Endothelial cell of umbilical vein (primary cell): ENCODE measurements at regions not wholly inside any gene's neighbourhood (a gene's known extent, or its start where the extent isn't known, plus 50 kb on each side); places are given as distances from the start of the nearest gene placed in this dataset.

Experiments
- BruUV-seq: library from RNA; stranded (reverse); fragments of 400-500 nt; replicated peaks from 2 replicates; lab custom pipeline; 2021; lab: Mats Ljungman, UMichigan
- CTCF ChIA-PET: fragments of 300-600, 350-600 bp; sonication (Branson Sonifier 250); formaldehyde crosslinking; loops from one replicate; lab custom pipeline; 2021; ENCODE audit warnings: antibody characterized with exemption, inconsistent platforms; lab: Charles Lee
- POLR2A ChIA-PET: fragments of 300-600, 350-600 bp; sonication (Branson Sonifier 250); formaldehyde crosslinking; loops from one replicate; lab custom pipeline; 2021; ENCODE audit warnings: antibody characterized with exemption, inconsistent platforms; lab: Charles Lee
- DNase-seq: peaks from one replicate; pipeline ENCODE4 v3.0.0-alpha.2; 2011; ENCODE audit warnings: low read depth, low spot score
- FAIRE-seq: peaks from 2 replicates; lab custom pipeline; 2011; peaks lifted over from hg19 to GRCh38; lab: Jason Lieb, UNC
- H2AFZ ChIP-seq: 2 replicates; pipeline ENCODE4 v1.6.0; 2012; ENCODE audit warnings: low read depth, low read length, control low read depth, inconsistent platforms
- H3K27ac ChIP-seq: 2 replicates; pipeline ENCODE4 v1.5.1; 2011; ENCODE audit warnings: low read depth, mild to moderate bottlenecking, control low read depth, low read length, moderate library complexity; ENCODE audit not compliant: insufficient read depth
- H3K27me3 ChIP-seq, 2 experiments: 2 replicates each; pipeline versions ENCODE4 v1.6.0 to v1.6.1; 2011; ENCODE audit warnings: low read length in 2 of 2, mixed read lengths in 1 of 2; ENCODE audit not compliant: control insufficient read depth in 2 of 2, insufficient read depth in 2 of 2
- H3K36me3 ChIP-seq, 2 experiments: 2 replicates in 1 of 2; 3 replicates in 1 of 2; pipeline ENCODE4 v1.5.1; 2011; ENCODE audit warnings: low read length in 2 of 2, mild to moderate bottlenecking in 1 of 2, moderate library complexity in 1 of 2; ENCODE audit not compliant: control insufficient read depth in 2 of 2, insufficient read depth in 2 of 2; ENCODE audit errors: extremely low read depth in 1 of 2
- H3K4me1 ChIP-seq: 3 replicates; pipeline ENCODE4 v1.5.1; 2011; ENCODE audit warnings: mild to moderate bottlenecking, low read length; ENCODE audit not compliant: control insufficient read depth, insufficient read depth; ENCODE audit errors: extremely low read depth
- H3K4me2 ChIP-seq: 2 replicates; pipeline ENCODE4 v1.6.1; 2011; ENCODE audit warnings: low read length, control low read depth, mixed read lengths; ENCODE audit not compliant: insufficient read depth
- H3K4me3 ChIP-seq, 3 experiments: fragments of 200-600 bp in 1 of 3; sonication (generic), shearing (Covaris generic) in 1 of 3; replicated peaks in 1 of 3; 2 replicates each; pipeline ENCODE4 v1.5.1; 2011 to 2016; ENCODE audit warnings: control low read depth in 3 of 3, low read length in 3 of 3, mild to moderate bottlenecking in 2 of 3, inconsistent platforms in 1 of 3, low read depth in 1 of 3, moderate library complexity in 1 of 3; ENCODE audit not compliant: insufficient read depth in 1 of 3
- H3K79me2 ChIP-seq: 2 replicates; pipeline ENCODE4 v1.6.0; 2012; ENCODE audit warnings: low read length, inconsistent platforms; ENCODE audit not compliant: control insufficient read depth, insufficient read depth
- H3K9ac ChIP-seq: replicated peaks from 2 replicates; pipeline ENCODE3; 2011; ENCODE audit warnings: low read length, control low read depth; ENCODE audit not compliant: insufficient read depth; ENCODE audit errors: extremely low read depth
- H3K9me1 ChIP-seq: replicated peaks from 3 replicates; pipeline ENCODE4 v1.6.0; 2011; ENCODE audit warnings: mild to moderate bottlenecking, low read length; ENCODE audit not compliant: control insufficient read depth, insufficient read depth; ENCODE audit errors: extremely low read depth
- H3K9me3 ChIP-seq: replicated peaks from 2 replicates; pipeline ENCODE4 v1.5.1; 2012; ENCODE audit warnings: low read length, inconsistent platforms; ENCODE audit not compliant: control insufficient read depth, insufficient read depth
- H4K20me1 ChIP-seq: replicated peaks from 2 replicates; pipeline ENCODE3; 2011; ENCODE audit warnings: mild to moderate bottlenecking, low read length; ENCODE audit not compliant: control insufficient read depth, insufficient read depth; ENCODE audit errors: extremely low read depth
- EZH2 ChIP-seq: IDR thresholded peaks from 2 replicates; pipeline ENCODE4 v1.6.1; 2012; ENCODE audit warnings: borderline replicate concordance, low read depth, mild to moderate bottlenecking, moderate library complexity, low read length, inconsistent platforms; ENCODE audit not compliant: severe bottlenecking
- FOS ChIP-seq: IDR thresholded peaks from 2 replicates; pipeline ENCODE4 v1.6.1; 2011; ENCODE audit warnings: mild to moderate bottlenecking, low read length, moderate library complexity, borderline replicate concordance; ENCODE audit not compliant: insufficient read depth
- GATA2 ChIP-seq: IDR thresholded peaks from 2 replicates; pipeline ENCODE4 v1.7.0; 2011; ENCODE audit warnings: low read depth, mild to moderate bottlenecking, moderate library complexity, mixed read lengths, low read length; ENCODE audit not compliant: insufficient read length, insufficient read depth
- JUN ChIP-seq: IDR thresholded peaks from 2 replicates; pipeline ENCODE4 v1.6.1; 2011; ENCODE audit warnings: borderline replicate concordance, low read depth; ENCODE audit not compliant: insufficient read length, insufficient read depth
- MYC ChIP-seq: IDR thresholded peaks from one replicate; pipeline ENCODE4 v1.6.1; 2011; ENCODE audit warnings: mild to moderate bottlenecking, low read depth, low read length
- POLR2A ChIP-seq: IDR thresholded peaks from 2 replicates; pipeline ENCODE4 v1.6.1; 2012; ENCODE audit warnings: low read depth, mild to moderate bottlenecking, control low read depth, low read length
- POLR2AphosphoS5 ChIP-seq: IDR thresholded peaks from 2 replicates; pipeline ENCODE4 v1.6.1; 2012; ENCODE audit warnings: low read depth, mild to moderate bottlenecking, control low read depth, low read length, moderate library complexity; ENCODE audit not compliant: insufficient read depth
- dilution Hi-C: fragments of 300-500 bp; cut with MboI; formaldehyde crosslinking; loops from one replicate; pipeline ENCODE4 v1.15.0; 2019; ENCODE audit warnings: low sequenced_read_pairs; ENCODE audit not compliant: extremely low pct_ligation_motif_present
- intact Hi-C: fragments of 100-400 bp; cut with micrococcal nuclease; formaldehyde crosslinking; loops from one replicate; pipeline ENCODE4 v1.10.0; 2022
- TF ChIP-seq, protein P1 (sequence below), 2 donors: IDR thresholded peaks; 1 replicate in 1 of 2; 2 replicates in 1 of 2; pipeline ENCODE4 v1.5.1; 2011; ENCODE audit warnings: low read length in 2 of 2, mild to moderate bottlenecking in 2 of 2, moderate library complexity in 2 of 2, control low read depth in 1 of 2, inconsistent platforms in 1 of 2, low read depth in 1 of 2; ENCODE audit not compliant: insufficient read depth in 1 of 2; ENCODE audit errors: extremely low read depth in 1 of 2
- TF ChIP-seq, protein P2 (sequence below): IDR thresholded peaks from 2 replicates; pipeline ENCODE4 v1.6.1; 2011; ENCODE audit not compliant: insufficient read depth, insufficient read length

DNA sequence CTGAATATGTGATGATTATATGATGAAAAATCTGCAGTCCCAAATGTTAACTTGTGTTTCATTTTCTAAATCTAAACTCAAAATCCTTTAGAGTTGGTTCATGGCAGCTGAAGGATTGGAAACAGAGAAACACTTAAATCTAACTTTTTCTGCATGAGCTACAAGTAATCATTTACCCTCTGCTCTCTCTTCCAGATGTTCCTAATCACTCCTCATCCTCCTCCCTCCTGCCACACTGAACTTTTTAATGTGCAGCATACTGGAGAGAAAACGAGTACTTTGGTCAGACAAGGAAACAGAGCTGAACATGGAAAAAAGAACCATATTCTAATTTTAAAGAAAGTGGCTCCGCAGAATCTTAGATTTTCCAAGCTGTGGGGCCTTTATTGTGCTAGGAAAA, 321.2 kb upstream of the COL8A1 start:
- H3K27ac ChIP-seq: no peak overlapping the region
- POLR2A ChIA-PET: no interaction called here
- H3K36me3 ChIP-seq: no peaks in the 10 kb centered on the region
- TF ChIP-seq POLR2AphosphoS5 (no peak), GATA2 (no peak), POLR2A (no peak), MYC (no peak), JUN (no peak), FOS (no peak), EZH2 (no peak)
- TF ChIP-seq, protein P1, sequence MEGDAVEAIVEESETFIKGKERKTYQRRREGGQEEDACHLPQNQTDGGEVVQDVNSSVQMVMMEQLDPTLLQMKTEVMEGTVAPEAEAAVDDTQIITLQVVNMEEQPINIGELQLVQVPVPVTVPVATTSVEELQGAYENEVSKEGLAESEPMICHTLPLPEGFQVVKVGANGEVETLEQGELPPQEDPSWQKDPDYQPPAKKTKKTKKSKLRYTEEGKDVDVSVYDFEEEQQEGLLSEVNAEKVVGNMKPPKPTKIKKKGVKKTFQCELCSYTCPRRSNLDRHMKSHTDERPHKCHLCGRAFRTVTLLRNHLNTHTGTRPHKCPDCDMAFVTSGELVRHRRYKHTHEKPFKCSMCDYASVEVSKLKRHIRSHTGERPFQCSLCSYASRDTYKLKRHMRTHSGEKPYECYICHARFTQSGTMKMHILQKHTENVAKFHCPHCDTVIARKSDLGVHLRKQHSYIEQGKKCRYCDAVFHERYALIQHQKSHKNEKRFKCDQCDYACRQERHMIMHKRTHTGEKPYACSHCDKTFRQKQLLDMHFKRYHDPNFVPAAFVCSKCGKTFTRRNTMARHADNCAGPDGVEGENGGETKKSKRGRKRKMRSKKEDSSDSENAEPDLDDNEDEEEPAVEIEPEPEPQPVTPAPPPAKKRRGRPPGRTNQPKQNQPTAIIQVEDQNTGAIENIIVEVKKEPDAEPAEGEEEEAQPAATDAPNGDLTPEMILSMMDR (IDR thresholded peaks at IDR 0.05; ENCODE audit: extremely low read depth in 1 of 2, insufficient read depth in 1 of 2, low read depth in 1 of 2, low read length in 2 of 2): no peak
- TF ChIP-seq, protein P2, sequence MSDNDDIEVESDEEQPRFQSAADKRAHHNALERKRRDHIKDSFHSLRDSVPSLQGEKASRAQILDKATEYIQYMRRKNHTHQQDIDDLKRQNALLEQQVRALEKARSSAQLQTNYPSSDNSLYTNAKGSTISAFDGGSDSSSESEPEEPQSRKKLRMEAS: no peak
- DNase-seq (no peak), FAIRE-seq (no peak)
- H3K4me2 ChIP-seq: no peak overlapping the region
- dilution Hi-C loops (no loop called here), intact Hi-C loops (loop anchor here (5.0 kb wide), 1 partner anchor 190 kb away; no protein-coding TSS in a partner anchor)
- H3K79me2 ChIP-seq: no peaks in the 10 kb centered on the region
- BruUV-seq: no TSS peak
- no peak overlapping the region for H3K4me3 ChIP-seq
- no peak overlapping the region for H2AFZ ChIP-seq
- no peak overlapping the region for H3K9ac ChIP-seq
- peaks cover 50% of the 10 kb centered on the region for H3K4me1 ChIP-seq
- no peaks in the 10 kb centered on the region for H3K9me1 ChIP-seq
- H3K27me3 ChIP-seq: no peaks in the 10 kb centered on the region
- CTCF ChIA-PET: no interaction called here
- no peaks in the 10 kb centered on the region for H4K20me1 ChIP-seq
- H3K9me3 ChIP-seq: no peaks in the 10 kb centered on the region
